GM12891 (cell line): ENCODE measurements at regions not wholly inside any gene's neighbourhood (a gene's known extent, or its start where the extent isn't known, plus 50 kb on each side); places are given as distances from the start of the nearest gene placed in this dataset.

Experiments used
- POLR2A ChIP-seq: IDR thresholded peaks from 2 replicates; pipeline ENCODE4 v1.6.1; 2011; ENCODE audit warnings: low read depth, low read length, control low read depth
- POLR2AphosphoS5 ChIP-seq: IDR thresholded peaks from 2 replicates; pipeline ENCODE4 v1.6.1; 2011; ENCODE audit warnings: low read depth, low read length, control low read depth
- SPI1 ChIP-seq: IDR thresholded peaks from 2 replicates; pipeline ENCODE4 v1.6.1; 2011; ENCODE audit warnings: low read depth, low read length, control low read depth
- TAF1 ChIP-seq: IDR thresholded peaks from 2 replicates; pipeline ENCODE4 v1.6.1; 2011; ENCODE audit warnings: low read depth, low read length, control low read depth

- no peak for TF ChIP-seq POLR2AphosphoS5
- no peak for TF ChIP-seq POLR2A
- TF ChIP-seq TAF1, result no peak
- TF ChIP-seq SPI1, result no peak
Observed at GRCh38 chr10:2326411-2326810, 589.1 kb upstream of the ADARB2 start.
